ENCODE measurements at regions not wholly inside any gene's neighbourhood (a gene's known extent, or its start where the extent isn't known, plus 50 kb on each side); places are given as distances from the start of the nearest gene placed in this dataset.

DNA sequence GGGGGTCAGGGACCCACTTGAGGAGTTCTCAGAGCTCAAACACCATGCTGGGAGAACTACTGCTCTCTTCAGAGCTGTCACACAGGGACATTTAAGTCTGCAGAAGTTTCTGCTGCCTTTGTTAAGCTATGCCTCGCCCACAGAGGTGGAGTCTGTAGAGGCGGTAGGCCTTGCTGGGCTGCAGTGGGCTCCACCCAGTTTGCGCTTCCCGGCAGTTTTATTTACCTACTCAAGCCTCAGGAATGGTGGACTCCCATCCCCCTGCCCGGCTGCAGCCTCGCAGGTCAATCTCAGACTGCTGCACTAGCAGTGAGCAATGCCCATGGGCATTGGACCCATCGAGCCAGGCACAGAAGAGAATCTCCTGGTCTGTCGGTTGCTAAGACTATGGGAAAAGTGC is 706.4 kb downstream of the LRRIQ3 start:
- H3K27me3 ChIP-seq = no peaks in the 10 kb centered on the region
- TF ChIP-seq, protein P1, sequence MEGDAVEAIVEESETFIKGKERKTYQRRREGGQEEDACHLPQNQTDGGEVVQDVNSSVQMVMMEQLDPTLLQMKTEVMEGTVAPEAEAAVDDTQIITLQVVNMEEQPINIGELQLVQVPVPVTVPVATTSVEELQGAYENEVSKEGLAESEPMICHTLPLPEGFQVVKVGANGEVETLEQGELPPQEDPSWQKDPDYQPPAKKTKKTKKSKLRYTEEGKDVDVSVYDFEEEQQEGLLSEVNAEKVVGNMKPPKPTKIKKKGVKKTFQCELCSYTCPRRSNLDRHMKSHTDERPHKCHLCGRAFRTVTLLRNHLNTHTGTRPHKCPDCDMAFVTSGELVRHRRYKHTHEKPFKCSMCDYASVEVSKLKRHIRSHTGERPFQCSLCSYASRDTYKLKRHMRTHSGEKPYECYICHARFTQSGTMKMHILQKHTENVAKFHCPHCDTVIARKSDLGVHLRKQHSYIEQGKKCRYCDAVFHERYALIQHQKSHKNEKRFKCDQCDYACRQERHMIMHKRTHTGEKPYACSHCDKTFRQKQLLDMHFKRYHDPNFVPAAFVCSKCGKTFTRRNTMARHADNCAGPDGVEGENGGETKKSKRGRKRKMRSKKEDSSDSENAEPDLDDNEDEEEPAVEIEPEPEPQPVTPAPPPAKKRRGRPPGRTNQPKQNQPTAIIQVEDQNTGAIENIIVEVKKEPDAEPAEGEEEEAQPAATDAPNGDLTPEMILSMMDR (IDR thresholded peaks at IDR 0.05) = no peak
- no peak for TF ChIP-seq POLR2A (IDR thresholded peaks at IDR 0.05)
- peaks cover 0 to 6% (median 0%) of the 10 kb centered on the region in 3 donors for H3K9me3 ChIP-seq
- no peaks in the 10 kb centered on the region for H3K4me1 ChIP-seq
- no peak overlapping the region for H3K4me3 ChIP-seq
- no peak for ATAC-seq
- no peak overlapping the region for H3K27ac ChIP-seq
- 69 to 83% methylated on average over 8 of the region's 8 CpGs for WGBS, 2 donors
- H3K36me3 ChIP-seq (replicated peaks in 1 of 2; ENCODE audit: insufficient read depth in 1 of 2, low read depth in 2 of 2) = no peaks in the 10 kb centered on the region
- intact Hi-C loops (cut with DNase I) = no loop called here
- DNase-seq = no peak

- Histone ChIP-seq H3K4me1 (no peaks in the 10 kb centered on the region), H3K27ac (no peak overlapping the region), H3K9me3 (no peaks in the 10 kb centered on the region), H3K4me3 (no peak overlapping the region), H3K27me3 (no peaks in the 10 kb centered on the region), H3K36me3 (replicated peaks in 1 of 2; ENCODE audit: insufficient read depth in 1 of 2, low read depth in 2 of 2) (no peaks in the 10 kb centered on the region)
- intact Hi-C loops (cut with DNase I) = no loop called here
- WGBS, 2 donors = 19% methylated on average over 3 of the region's 3 CpGs
- TF ChIP-seq, protein P1 (IDR thresholded peaks at IDR 0.05) = no peak
- no peak for TF ChIP-seq POLR2A (IDR thresholded peaks at IDR 0.05)
- ATAC-seq (no peak), DNase-seq (no peak)
Observed at GRCh38 chr1:73475316-73475870, 722.6 kb downstream of the LRRIQ3 start.

- no peaks in the 10 kb centered on the region for H3K4me1 ChIP-seq
- DNase-seq (no peak), ATAC-seq (no peak)
- no peaks in the 10 kb centered on the region for H3K27me3 ChIP-seq
- no peaks in the 10 kb centered on the region for H3K36me3 ChIP-seq (replicated peaks in 1 of 2; ENCODE audit: insufficient read depth in 1 of 2, low read depth in 2 of 2)
- no peak overlapping the region for H3K27ac ChIP-seq
- H3K9me3 ChIP-seq = no peaks in the 10 kb centered on the region
- intact Hi-C loops (cut with DNase I) = no loop called here
- 74 to 78% methylated on average over 7 of the region's 7 CpGs for WGBS, 2 donors
- no peak overlapping the region for H3K4me3 ChIP-seq
- TF ChIP-seq, protein P1 (IDR thresholded peaks at IDR 0.05) = no peak
- TF ChIP-seq POLR2A (IDR thresholded peaks at IDR 0.05) = no peak
Observed at GRCh38 chr1:73472810-73473209, 725.2 kb downstream of the LRRIQ3 start.

DNA sequence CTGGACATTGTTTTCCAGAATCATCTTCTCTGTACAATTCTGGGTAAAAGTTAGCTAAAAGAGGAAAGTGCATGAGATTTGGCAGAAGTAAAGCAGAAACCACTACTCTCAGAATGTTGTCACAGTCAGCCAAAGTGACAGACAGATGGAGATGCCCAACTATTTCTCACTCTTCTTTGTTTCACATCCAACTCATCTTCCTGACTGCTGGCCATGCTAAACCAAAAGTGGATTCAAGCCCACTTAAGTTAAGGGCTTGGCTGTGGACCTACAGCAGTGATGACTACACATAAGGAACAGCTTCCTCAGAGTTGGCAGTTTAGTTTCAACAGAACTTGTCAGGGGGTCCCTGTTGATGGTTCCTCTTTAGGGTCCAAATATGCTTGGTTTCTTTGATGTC is 730.2 kb downstream of the LRRIQ3 start:
- ATAC-seq = no peak
- TF ChIP-seq, protein P1 (IDR thresholded peaks at IDR 0.05) = no peak
- no peak for TF ChIP-seq POLR2A (IDR thresholded peaks at IDR 0.05)
- Histone ChIP-seq H3K27ac (no peak overlapping the region), H3K9me3 (no peaks in the 10 kb centered on the region), H3K4me3 (no peak overlapping the region), H3K27me3 (no peaks in the 10 kb centered on the region), H3K4me1 (no peaks in the 10 kb centered on the region), H3K36me3 (replicated peaks in 1 of 2; ENCODE audit: insufficient read depth in 1 of 2, low read depth in 2 of 2) (no peaks in the 10 kb centered on the region)
- intact Hi-C loops (cut with DNase I) = no loop called here
- DNase-seq = no peak

DNA sequence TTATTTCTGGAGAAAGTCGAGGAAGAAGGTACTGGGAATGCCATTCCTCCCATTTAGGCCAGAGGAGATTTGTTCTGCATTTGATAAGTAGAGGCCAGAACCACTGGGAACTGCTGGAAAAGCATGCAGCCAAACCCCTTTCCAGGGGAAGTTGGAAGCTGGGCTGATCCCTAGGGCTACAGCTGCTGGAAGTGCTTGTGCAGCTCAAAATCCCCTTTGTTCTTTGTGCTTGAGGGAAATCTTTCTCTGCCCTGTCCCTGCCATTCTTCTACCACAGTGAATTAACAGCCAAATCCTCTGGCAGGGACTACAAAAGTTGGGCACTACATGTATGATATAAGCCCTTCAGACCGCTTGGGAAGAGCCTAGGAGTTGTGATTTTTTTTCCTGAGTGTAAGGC is 734.1 kb downstream of the LRRIQ3 start:
- Histone ChIP-seq H3K36me3 (replicated peaks in 1 of 2; ENCODE audit: insufficient read depth in 1 of 2, low read depth in 2 of 2) (no peaks in the 10 kb centered on the region), H3K4me1 (no peaks in the 10 kb centered on the region), H3K9me3 (no peaks in the 10 kb centered on the region), H3K27ac (no peak overlapping the region), H3K27me3 (no peaks in the 10 kb centered on the region), H3K4me3 (no peak overlapping the region)
- ATAC-seq (no peak), DNase-seq (no peak)
- 32 to 55% methylated on average over 2 of the region's 2 CpGs for WGBS, 2 donors
- TF ChIP-seq, protein P1 (IDR thresholded peaks at IDR 0.05) = no peak
- no peak for TF ChIP-seq POLR2A (IDR thresholded peaks at IDR 0.05)
- intact Hi-C loops (cut with DNase I) = no loop called here

Measured in body of pancreas (tissue), 4 donors.